K562 (cell line): ENCODE measurements at regions not wholly inside any gene's neighbourhood (a gene's known extent, or its start where the extent isn't known, plus 50 kb on each side); places are given as distances from the start of the nearest gene placed in this dataset.

ENCODE experiments used
- ATAC-seq: fragments of 200-7000 bp; cut with Tn5 transposase; 3 replicates; pipeline ENCODE4 v1.9.1; 2020; ENCODE audit warnings: moderate library complexity
- BruUV-seq: library from RNA; stranded (reverse); fragments of 400-500 nt; replicated peaks from 2 replicates; lab custom pipeline; 2021; lab: Mats Ljungman, UMichigan
- CTCF ChIA-PET: fragments of 300-600 bp; formaldehyde crosslinking; extraction: SDS; loops from one replicate; lab custom pipeline; 2021; ENCODE audit warnings: low intra/inter-chr PET ratio; lab: Yijun Ruan, JAX
- POLR2A ChIA-PET: fragments of 300-600, 350-650 bp; sonication (Branson Sonifier 250); formaldehyde crosslinking; extraction: SDS; loops from one replicate; lab custom pipeline; 2021; ENCODE audit warnings: antibody characterized with exemption, inconsistent platforms; lab: Yijun Ruan, JAX
- DNase-seq, 4 experiments: peaks; one replicate each; pipeline versions ENCODE4 v3.0.0 to v3.0.0-alpha.2; 2011 to 2018; ENCODE audit warnings: low spot score in 3 of 4, mixed read lengths in 3 of 4; ENCODE audit errors: extremely low read depth in 1 of 4
- FAIRE-seq: peaks from 2 replicates; lab custom pipeline; 2011; peaks lifted over from hg19 to GRCh38; lab: Jason Lieb, UNC
- H2AFZ ChIP-seq: 2 replicates; pipeline ENCODE4 v1.6.0; 2011; ENCODE audit warnings: low read depth, low read length, control low read depth, inconsistent platforms
- H3K27ac ChIP-seq: fragments of 200-600 bp; 3 replicates; pipeline ENCODE4 v1.8.0; 2011; ENCODE audit warnings: low read depth, mild to moderate bottlenecking, control low read depth, inconsistent platforms, low read length, moderate library complexity, mixed read lengths; ENCODE audit errors: extremely low read depth
- H3K27me3 ChIP-seq, 2 experiments: fragments of 300-600 bp in 1 of 2; 2 replicates in 1 of 2; 3 replicates in 1 of 2; pipeline versions ENCODE4 v1.6.0 to v1.8.0; 2011; ENCODE audit warnings: inconsistent platforms in 2 of 2, low read length in 2 of 2, mild to moderate bottlenecking in 1 of 2, mixed read lengths in 1 of 2, moderate library complexity in 1 of 2; ENCODE audit not compliant: control insufficient read depth in 2 of 2, insufficient read depth in 2 of 2
- H3K36me3 ChIP-seq: fragments of 300-600 bp; 3 replicates; pipeline ENCODE4 v1.8.0; 2011; ENCODE audit warnings: mild to moderate bottlenecking, low read length, inconsistent platforms; ENCODE audit not compliant: control insufficient read depth, insufficient read depth
- H3K4me1 ChIP-seq, 2 experiments: fragments of 200-600 bp in 1 of 2; replicated peaks in 1 of 2; 2 replicates in 1 of 2; 3 replicates in 1 of 2; pipeline versions ENCODE4 v1.5.1 to v1.8.0; 2011; ENCODE audit warnings: inconsistent platforms in 2 of 2, low read length in 2 of 2, mild to moderate bottlenecking in 1 of 2, mixed read lengths in 1 of 2, moderate library complexity in 1 of 2; ENCODE audit not compliant: control insufficient read depth in 2 of 2, insufficient read depth in 2 of 2
- H3K4me2 ChIP-seq: 2 replicates; pipeline ENCODE4 v1.6.1; 2011; ENCODE audit warnings: low read length, control low read depth, inconsistent platforms, mixed read lengths; ENCODE audit not compliant: insufficient read depth
- H3K4me3 ChIP-seq: fragments of 200-600 bp; sonication (generic), shearing (Covaris generic); 2 replicates; pipeline ENCODE4 v1.5.1; 2016; ENCODE audit warnings: control low read depth, inconsistent platforms
- H3K79me2 ChIP-seq: fragments of 200-600 bp; 3 replicates; pipeline ENCODE4 v1.8.0; 2011; ENCODE audit warnings: low read length, inconsistent platforms; ENCODE audit not compliant: control insufficient read depth, insufficient read depth
- H3K9ac ChIP-seq, 2 experiments: 2 replicates each; pipeline versions ENCODE4 v1.6.0 to v1.6.1; 2011; ENCODE audit warnings: low read depth in 2 of 2, low read length in 2 of 2, control low read depth in 1 of 2, inconsistent platforms in 1 of 2, mild to moderate bottlenecking in 1 of 2, mixed read lengths in 1 of 2; ENCODE audit not compliant: insufficient read depth in 1 of 2
- H3K9me1 ChIP-seq: one replicate; pipeline ENCODE4 v1.6.0; 2011; ENCODE audit warnings: inconsistent platforms, mild to moderate bottlenecking, low read length, moderate library complexity; ENCODE audit not compliant: control insufficient read depth, insufficient read depth
- H3K9me3 ChIP-seq: replicated peaks from 2 replicates; pipeline ENCODE4 v1.5.1; 2011; ENCODE audit warnings: low read depth, low read length, inconsistent platforms; ENCODE audit not compliant: control insufficient read depth, insufficient read depth
- H4K20me1 ChIP-seq: replicated peaks from 2 replicates; pipeline ENCODE4 v1.6.1; 2011; ENCODE audit warnings: low read length, inconsistent platforms, mixed read lengths; ENCODE audit not compliant: control insufficient read depth, insufficient read depth
- EWSR1 ChIP-seq: fragments of 450-650 bp; IDR thresholded peaks from 2 replicates; pipeline ENCODE4 v1.6.1; 2018; ENCODE audit warnings: borderline replicate concordance, mild to moderate bottlenecking, low read depth, moderate library complexity; ENCODE audit not compliant: partially characterized antibody
- GATA2 ChIP-seq: sonication (generic); formaldehyde crosslinking; IDR thresholded peaks from 2 replicates; pipeline ENCODE4 v1.4.0; 2020; ENCODE audit warnings: mild to moderate bottlenecking, missing genetic modification reagents
- KDM4B ChIP-seq, 2 experiments: fragments of 450-650 bp in 1 of 2; sonication (generic) in 1 of 2; IDR thresholded peaks; 2 replicates each; pipeline ENCODE4 v1.6.1; 2016 to 2017; ENCODE audit warnings: borderline replicate concordance in 2 of 2, antibody characterized with exemption in 1 of 2, low read depth in 1 of 2, mild to moderate bottlenecking in 1 of 2
- MBD2 ChIP-seq: sonication (generic); IDR thresholded peaks from 2 replicates; pipeline ENCODE4 v1.6.1; 2016; ENCODE audit warnings: low read depth, borderline replicate concordance
- NCOA2 ChIP-seq, 2 experiments: fragments of 450-650 bp; IDR thresholded peaks; 2 replicates each; pipeline ENCODE4 v1.6.1; 2018; ENCODE audit warnings: mild to moderate bottlenecking in 2 of 2, moderate library complexity in 1 of 2; ENCODE audit not compliant: partially characterized antibody in 2 of 2
- TAF15 ChIP-seq: fragments of 200-400 bp; formaldehyde crosslinking; IDR thresholded peaks from 2 replicates; pipeline ENCODE4 v1.6.1; 2017; ENCODE audit warnings: mild to moderate bottlenecking, low read depth, low read length, moderate library complexity
- ZFP30 ChIP-seq: fragments of 250-450 bp; sonication (Bioruptor Pico); IDR thresholded peaks from 2 replicates; pipeline ENCODE4 v1.8.0; 2022; ENCODE audit warnings: moderate library complexity, mild to moderate bottlenecking, inconsistent platforms, borderline replicate concordance
- ZNF217 ChIP-seq: sonication (generic); formaldehyde crosslinking; IDR thresholded peaks from 2 replicates; pipeline ENCODE4 v1.8.0; 2022; ENCODE audit warnings: mild to moderate bottlenecking, missing genetic modification reagents
- ZNF592 ChIP-seq: fragments of 450-650 bp; IDR thresholded peaks from 2 replicates; pipeline ENCODE4 v1.6.1; 2017; ENCODE audit warnings: antibody characterized with exemption, mild to moderate bottlenecking
- WGBS: fragments of 100-300 bp; shearing (Covaris generic); methylation state at CpG from one replicate; pipeline ENCODE4 v1.1.6; 2016; ENCODE audit warnings: low coverage, mixed read lengths; ENCODE audit not compliant: insufficient coverage; ENCODE audit errors: missing lambda C conversion rate; 5-methylcytosine and 5-hydroxymethylcytosine counted together
- in situ Hi-C: fragments of 300-500 bp; cut with MboI; formaldehyde crosslinking; loops from 4 replicates; pipeline ENCODE4 v1.15.0; 2018; ENCODE audit warnings: inconsistent platforms, mixed read lengths
- intact Hi-C: fragments of 100-400 bp; cut with micrococcal nuclease; formaldehyde crosslinking; loops from 2 replicates; pipeline ENCODE4 v1.14.2; 2022

GRCh38 chr18:33854827-33855139, 276.8 kb downstream of the ASXL3 start (continued):
- no peak for TF ChIP-seq ZNF592

GRCh38 chr18:33854086-33854826, 276.2 kb downstream of the ASXL3 start:
- TF ChIP-seq MBD2 (no peak), ZFP30 (CRISPR knock-in tag) (no peak), EWSR1 (no peak), TAF15 (no peak), NCOA2 (IDR thresholded peaks at IDR 0.05; ENCODE audit: partially characterized antibody in 2 of 2) (no peak), ZNF217 (CRISPR knock-in tag) (no peak), KDM4B (IDR thresholded peaks at IDR 0.05; ENCODE audit: borderline replicate concordance in 2 of 2, low read depth in 1 of 2) (no peak), GATA2 (no peak)
- H3K9me1 ChIP-seq = no peaks in the 10 kb centered on the region
- H4K20me1 ChIP-seq = no peaks in the 10 kb centered on the region
- H2AFZ ChIP-seq = no peak overlapping the region
- 5% methylated on average over 4 of the region's 4 CpGs for WGBS
- no peak for DNase-seq
- FAIRE-seq = no peak
- BruUV-seq = no TSS peak
- no peaks in the 10 kb centered on the region for H3K27me3 ChIP-seq
- CTCF ChIA-PET = no interaction called here
- in situ Hi-C loops (no loop called here), intact Hi-C loops (no loop called here)
- H3K4me1 ChIP-seq = no peaks in the 10 kb centered on the region
- no peaks in the 10 kb centered on the region for H3K79me2 ChIP-seq
- no peak overlapping the region for H3K4me3 ChIP-seq
- no peaks in the 10 kb centered on the region for H3K36me3 ChIP-seq
- no peak overlapping the region for H3K4me2 ChIP-seq
- POLR2A ChIA-PET = no interaction called here
- ATAC-seq = no peak
- H3K9me3 ChIP-seq = no peaks in the 10 kb centered on the region; the same call in 1 of the 2 replicates
- no peak overlapping the region for H3K27ac ChIP-seq
- no peak overlapping the region for H3K9ac ChIP-seq
